SU-DHL-6 (cell line): ENCODE measurements at regions not wholly inside any gene's neighbourhood (a gene's known extent, or its start where the extent isn't known, plus 50 kb on each side); places are given as distances from the start of the nearest gene placed in this dataset.

Experiments used
- CTCF ChIP-seq: fragments of 200-600 bp; sonication (generic); IDR thresholded peaks from one replicate; pipeline ENCODE4 v1.5.1; 2017; ENCODE audit warnings: antibody characterized with exemption, mild to moderate bottlenecking, low read length, moderate library complexity; ENCODE audit not compliant: insufficient read depth, poor library complexity, severe bottlenecking
- EZH2phosphoT487 ChIP-seq: fragments of 200-600 bp; sonication (generic), shearing (Covaris generic); conservative IDR thresholded peaks from 2 replicates; pipeline ENCODE4 v1.6.1; 2018; ENCODE audit warnings: mild to moderate bottlenecking, antibody characterized with exemption, low read length, moderate library complexity, mixed read lengths

- TF ChIP-seq CTCF (no peak), EZH2phosphoT487 (no peak)
These were observed 128.0 kb downstream of the SETD4 start for GRCh38 chr21:35932232-35932911.
